Mesenchymal stem cell (in vitro differentiated cells and primary cell): ENCODE measurements at regions not wholly inside any gene's neighbourhood (a gene's known extent, or its start where the extent isn't known, plus 50 kb on each side); places are given as distances from the start of the nearest gene placed in this dataset.

Experiments used
- DNase-seq: peaks from one replicate; pipeline ENCODE4 v3.0.0-alpha.2; 2013
- H2AFZ ChIP-seq: one replicate; pipeline ENCODE4 v1.6.1; 2013; ENCODE audit warnings: low read depth, mild to moderate bottlenecking, control low read depth, inconsistent platforms, low read length, moderate library complexity
- H2AK5ac ChIP-seq: 2 replicates; pipeline ENCODE4 v1.6.1; 2013; ENCODE audit warnings: low read length, moderate library complexity, mild to moderate bottlenecking, inconsistent platforms; ENCODE audit not compliant: severe bottlenecking
- H2BK120ac ChIP-seq: one replicate; pipeline ENCODE4 v1.6.1; 2013; ENCODE audit warnings: low read depth, mild to moderate bottlenecking, inconsistent platforms, low read length, moderate library complexity
- H2BK12ac ChIP-seq, 2 experiments: one replicate each; pipeline ENCODE4 v1.6.1; 2013; ENCODE audit warnings: inconsistent platforms in 2 of 2, low read length in 2 of 2, mild to moderate bottlenecking in 2 of 2, moderate library complexity in 2 of 2, control low read depth in 1 of 2
- H2BK15ac ChIP-seq: one replicate; pipeline ENCODE4 v1.6.1; 2013; ENCODE audit warnings: mild to moderate bottlenecking, low read depth, inconsistent platforms; ENCODE audit not compliant: poor library complexity, severe bottlenecking
- H2BK5ac ChIP-seq: 2 replicates; pipeline ENCODE4 v1.6.1; 2013; ENCODE audit warnings: low read depth, mild to moderate bottlenecking, low read length, control low read depth, inconsistent platforms; ENCODE audit not compliant: poor library complexity, severe bottlenecking
- H3K14ac ChIP-seq, 2 experiments: one replicate each; pipeline ENCODE4 v1.6.1; 2013; ENCODE audit warnings: inconsistent platforms in 2 of 2, low read length in 2 of 2, control low read depth in 1 of 2, mild to moderate bottlenecking in 1 of 2, moderate library complexity in 1 of 2
- H3K18ac ChIP-seq, 2 experiments: one replicate each; pipeline ENCODE4 v1.6.1; 2013; ENCODE audit warnings: inconsistent platforms in 2 of 2, low read length in 2 of 2, control low read depth in 1 of 2, low read depth in 1 of 2, mild to moderate bottlenecking in 1 of 2
- H3K23ac ChIP-seq, 2 experiments: one replicate each; pipeline ENCODE4 v1.6.1; 2013; ENCODE audit warnings: inconsistent platforms in 2 of 2, low read length in 2 of 2, mild to moderate bottlenecking in 2 of 2, moderate library complexity in 2 of 2, control low read depth in 1 of 2
- H3K27ac ChIP-seq: 2 replicates; pipeline ENCODE4 v1.5.1; 2013; ENCODE audit warnings: mild to moderate bottlenecking, moderate library complexity, low read length, control low read depth, inconsistent platforms; ENCODE audit not compliant: poor library complexity, severe bottlenecking
- H3K27me3 ChIP-seq, 2 experiments: 2 replicates each; pipeline versions ENCODE4 v1.6.1 to v1.7.0; 2013; ENCODE audit warnings: low read length in 2 of 2, mild to moderate bottlenecking in 2 of 2, moderate library complexity in 2 of 2, control low read depth in 1 of 2, inconsistent platforms in 1 of 2; ENCODE audit not compliant: control insufficient read depth in 1 of 2, insufficient read depth in 1 of 2
- H3K36me3 ChIP-seq, 2 experiments: 2 replicates each; pipeline versions ENCODE4 v1.6.1 to v1.7.0; 2013; ENCODE audit warnings: low read length in 2 of 2, control low read depth in 1 of 2, inconsistent platforms in 1 of 2, low read depth in 1 of 2, mild to moderate bottlenecking in 1 of 2; ENCODE audit not compliant: insufficient read depth in 2 of 2, control insufficient read depth in 1 of 2
- H3K4ac ChIP-seq, 2 experiments: one replicate each; pipeline ENCODE4 v1.6.1; 2013; ENCODE audit warnings: inconsistent platforms in 2 of 2, low read length in 2 of 2, mild to moderate bottlenecking in 2 of 2, moderate library complexity in 2 of 2, control low read depth in 1 of 2, low read depth in 1 of 2
- H3K4me1 ChIP-seq: 2 replicates; pipeline ENCODE4 v1.6.1; 2013; ENCODE audit warnings: low read depth, low read length, control low read depth; ENCODE audit not compliant: control insufficient read depth, insufficient read depth
- H3K4me2 ChIP-seq: 2 replicates; pipeline ENCODE4 v1.6.1; 2013; ENCODE audit warnings: low read length, mild to moderate bottlenecking, inconsistent platforms; ENCODE audit not compliant: poor library complexity, severe bottlenecking
- H3K4me3 ChIP-seq, 2 experiments: 2 replicates each; pipeline versions ENCODE4 v1.5.1 to v1.7.0; 2013; ENCODE audit warnings: low read length in 2 of 2, mild to moderate bottlenecking in 2 of 2, control low read depth in 1 of 2, low read depth in 1 of 2; ENCODE audit not compliant: insufficient read depth in 1 of 2
- H3K79me1 ChIP-seq: replicated peaks from 2 replicates; pipeline ENCODE4 v1.6.1; 2013; ENCODE audit warnings: mild to moderate bottlenecking, control low read depth, low read length, inconsistent platforms; ENCODE audit not compliant: poor library complexity, severe bottlenecking
- H3K9ac ChIP-seq: 2 replicates; pipeline ENCODE4 v1.7.0; 2013; ENCODE audit warnings: mild to moderate bottlenecking, low read length, moderate library complexity
- H3K9me3 ChIP-seq: 2 replicates; pipeline ENCODE4 v1.7.0; 2013; ENCODE audit warnings: mild to moderate bottlenecking, low read length; ENCODE audit not compliant: control insufficient read depth
- H4K8ac ChIP-seq: one replicate; pipeline ENCODE4 v1.6.1; 2013; ENCODE audit warnings: inconsistent platforms, mild to moderate bottlenecking, low read length, moderate library complexity
- H4K91ac ChIP-seq: one replicate; pipeline ENCODE4 v1.6.1; 2013; ENCODE audit warnings: mild to moderate bottlenecking, low read length, inconsistent platforms
- WGBS: methylation state at CpG from one replicate; pipeline ENCODE4 v1.1.7; 2013; ENCODE audit warnings: mixed read lengths; 5-methylcytosine and 5-hydroxymethylcytosine counted together

- no peak overlapping the region for H3K4ac ChIP-seq
- H4K8ac ChIP-seq: no peak overlapping the region
- no peak overlapping the region for H3K23ac ChIP-seq
- H3K9me3 ChIP-seq: peaks cover 4% of the 10 kb centered on the region
- H4K91ac ChIP-seq: no peak overlapping the region
- no peak overlapping the region for H3K14ac ChIP-seq
- H2AK5ac ChIP-seq: no peak overlapping the region
- peak overlapping the region in 1 of 2 experiments; percentile 16 for H3K4me3 ChIP-seq
- H2AFZ ChIP-seq: no peak overlapping the region
- no peaks in the 10 kb centered on the region for H3K27me3 ChIP-seq
- no peak overlapping the region for H2BK5ac ChIP-seq
- H3K9ac ChIP-seq: peak overlapping the region; percentile 17
- H2BK12ac ChIP-seq: no peak overlapping the region
- no peaks in the 10 kb centered on the region for H3K36me3 ChIP-seq
- H3K79me1 ChIP-seq: no peaks in the 10 kb centered on the region
- no peak overlapping the region for H2BK15ac ChIP-seq
- H3K4me1 ChIP-seq: no peaks in the 10 kb centered on the region
- no peak overlapping the region for H3K4me2 ChIP-seq
- peak; percentile 76 for DNase-seq
- no peak overlapping the region for H3K27ac ChIP-seq
- H3K18ac ChIP-seq: no peak overlapping the region
- H2BK120ac ChIP-seq: no peak overlapping the region
Measured at GRCh38 chr13:85729296-85729695, 69.9 kb downstream of the SLITRK6 start.

DNA sequence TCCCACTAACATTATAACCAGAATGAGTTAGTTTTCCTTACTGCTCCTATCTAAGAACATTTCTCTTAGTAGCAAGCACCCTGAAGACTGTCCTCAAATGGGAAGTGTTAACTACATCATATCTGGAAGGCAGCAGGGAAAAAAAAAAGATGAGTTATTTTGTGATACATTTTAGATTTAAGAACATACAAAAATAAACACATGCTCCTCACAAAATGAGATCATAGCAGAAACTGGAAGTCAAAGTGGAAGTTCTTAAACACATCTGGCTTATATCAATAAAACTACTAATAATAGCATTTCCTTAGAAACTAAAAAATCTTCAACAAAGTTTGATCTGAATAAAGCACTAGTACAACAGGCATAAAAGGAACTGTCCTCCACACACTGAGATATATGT, 70.4 kb downstream of the SLITRK6 start:
- peak; percentile 70 for DNase-seq
- Histone ChIP-seq H3K4me3 (peak overlapping the region in 1 of 2 experiments; percentile 16), H3K4me1 (no peaks in the 10 kb centered on the region)

GRCh38 chr13:85725433-85725832, 73.8 kb downstream of the SLITRK6 start:
- Histone ChIP-seq H3K18ac (no peak overlapping the region), H3K4me1 (no peaks in the 10 kb centered on the region), H3K27me3 (no peaks in the 10 kb centered on the region), H3K4me3 (no peak overlapping the region), H3K4ac (no peak overlapping the region), H2BK12ac (no peak overlapping the region), H3K36me3 (no peaks in the 10 kb centered on the region), H2AFZ (no peak overlapping the region), H3K14ac (no peak overlapping the region), H2BK120ac (no peak overlapping the region), H2AK5ac (no peak overlapping the region), H3K9me3 (peaks cover 4% of the 10 kb centered on the region), H3K9ac (no peak overlapping the region), H4K91ac (no peak overlapping the region), H3K27ac (no peak overlapping the region), H4K8ac (no peak overlapping the region), H2BK5ac (no peak overlapping the region), H2BK15ac (no peak overlapping the region), H3K23ac (no peak overlapping the region), H3K79me1 (no peaks in the 10 kb centered on the region), H3K4me2 (no peak overlapping the region)
- no peak for DNase-seq
- 90% methylated on average over 2 of the region's 2 CpGs for WGBS

More for the DNA sequence above, 70.4 kb downstream of the SLITRK6 start:
- no peak overlapping the region for H3K4ac ChIP-seq
- H3K79me1 ChIP-seq: no peaks in the 10 kb centered on the region
- no peaks in the 10 kb centered on the region for H3K27me3 ChIP-seq
- peak overlapping the region; percentile 17 for H3K9ac ChIP-seq
- H4K8ac ChIP-seq: no peak overlapping the region
- no peak overlapping the region for H3K4me2 ChIP-seq
- peak overlapping the region in 1 of 2 experiments; percentile 48 for H3K18ac ChIP-seq
- no peak overlapping the region for H3K23ac ChIP-seq
- H2BK5ac ChIP-seq: no peak overlapping the region
- no peak overlapping the region for H4K91ac ChIP-seq
- peaks cover 4% of the 10 kb centered on the region for H3K9me3 ChIP-seq
- H2AK5ac ChIP-seq: no peak overlapping the region
- H3K36me3 ChIP-seq: no peaks in the 10 kb centered on the region
- H3K14ac ChIP-seq: no peak overlapping the region
- no peak overlapping the region for H3K27ac ChIP-seq
- no peak overlapping the region for H2BK15ac ChIP-seq
- no peak overlapping the region for H2BK12ac ChIP-seq
- H2BK120ac ChIP-seq: no peak overlapping the region
- H2AFZ ChIP-seq: no peak overlapping the region

GRCh38 chr13:85724546-85725432, 74.4 kb downstream of the SLITRK6 start:
- peak overlapping the region; percentile 99 for H2BK120ac ChIP-seq
- H3K23ac ChIP-seq: no peak overlapping the region
- peak; percentile 43 for DNase-seq
- H3K4ac ChIP-seq: peak overlapping the region; percentile 89 to 99
- no peak overlapping the region for H2AK5ac ChIP-seq
- H2BK12ac ChIP-seq: peak overlapping the region; percentile 99 to 100
- no peaks in the 10 kb centered on the region for H3K79me1 ChIP-seq
- peak overlapping the region; percentile 76 to 96 for H3K18ac ChIP-seq
- H4K8ac ChIP-seq: peak overlapping the region; percentile 98
- H4K91ac ChIP-seq: peak overlapping the region; percentile 97
- peak overlapping the region; percentile 44 for H2BK15ac ChIP-seq
- H3K36me3 ChIP-seq: no peaks in the 10 kb centered on the region
- H3K4me1 ChIP-seq: no peaks in the 10 kb centered on the region
- H2BK5ac ChIP-seq: no peak overlapping the region
- H3K27ac ChIP-seq: no peak overlapping the region
- no peak overlapping the region for H2AFZ ChIP-seq
- no peak overlapping the region for H3K4me2 ChIP-seq
- 79% methylated on average over 7 of the region's 12 CpGs for WGBS
- peaks cover 4% of the 10 kb centered on the region for H3K9me3 ChIP-seq
- H3K27me3 ChIP-seq: no peaks in the 10 kb centered on the region
- H3K9ac ChIP-seq: no peak overlapping the region
- H3K14ac ChIP-seq: no peak overlapping the region
- H3K4me3 ChIP-seq: no peak overlapping the region
